Endothelial cell of umbilical vein (primary cell): ENCODE measurements at regions not wholly inside any gene's neighbourhood (a gene's known extent, or its start where the extent isn't known, plus 50 kb on each side); places are given as distances from the start of the nearest gene placed in this dataset.

ENCODE experiments used
- BruUV-seq: library from RNA; stranded (reverse); fragments of 400-500 nt; replicated peaks from 2 replicates; lab custom pipeline; 2021; lab: Mats Ljungman, UMichigan
- CTCF ChIA-PET: fragments of 300-600, 350-600 bp; sonication (Branson Sonifier 250); formaldehyde crosslinking; loops from one replicate; lab custom pipeline; 2021; ENCODE audit warnings: antibody characterized with exemption, inconsistent platforms; lab: Charles Lee
- POLR2A ChIA-PET: fragments of 300-600, 350-600 bp; sonication (Branson Sonifier 250); formaldehyde crosslinking; loops from one replicate; lab custom pipeline; 2021; ENCODE audit warnings: antibody characterized with exemption, inconsistent platforms; lab: Charles Lee
- DNase-seq: peaks from one replicate; pipeline ENCODE4 v3.0.0-alpha.2; 2011; ENCODE audit warnings: low read depth, low spot score
- FAIRE-seq: peaks from 2 replicates; lab custom pipeline; 2011; peaks lifted over from hg19 to GRCh38; lab: Jason Lieb, UNC
- H2AFZ ChIP-seq: 2 replicates; pipeline ENCODE4 v1.6.0; 2012; ENCODE audit warnings: low read depth, low read length, control low read depth, inconsistent platforms
- H3K27ac ChIP-seq: 2 replicates; pipeline ENCODE4 v1.5.1; 2011; ENCODE audit warnings: low read depth, mild to moderate bottlenecking, control low read depth, low read length, moderate library complexity; ENCODE audit not compliant: insufficient read depth
- H3K27me3 ChIP-seq, 2 experiments: 2 replicates each; pipeline versions ENCODE4 v1.6.0 to v1.6.1; 2011; ENCODE audit warnings: low read length in 2 of 2, mixed read lengths in 1 of 2; ENCODE audit not compliant: control insufficient read depth in 2 of 2, insufficient read depth in 2 of 2
- H3K36me3 ChIP-seq, 2 experiments: 2 replicates in 1 of 2; 3 replicates in 1 of 2; pipeline ENCODE4 v1.5.1; 2011; ENCODE audit warnings: low read length in 2 of 2, mild to moderate bottlenecking in 1 of 2, moderate library complexity in 1 of 2; ENCODE audit not compliant: control insufficient read depth in 2 of 2, insufficient read depth in 2 of 2; ENCODE audit errors: extremely low read depth in 1 of 2
- H3K4me1 ChIP-seq: 3 replicates; pipeline ENCODE4 v1.5.1; 2011; ENCODE audit warnings: mild to moderate bottlenecking, low read length; ENCODE audit not compliant: control insufficient read depth, insufficient read depth; ENCODE audit errors: extremely low read depth
- H3K4me2 ChIP-seq: 2 replicates; pipeline ENCODE4 v1.6.1; 2011; ENCODE audit warnings: low read length, control low read depth, mixed read lengths; ENCODE audit not compliant: insufficient read depth
- H3K4me3 ChIP-seq, 3 experiments: fragments of 200-600 bp in 1 of 3; sonication (generic), shearing (Covaris generic) in 1 of 3; replicated peaks in 1 of 3; 2 replicates each; pipeline ENCODE4 v1.5.1; 2011 to 2016; ENCODE audit warnings: control low read depth in 3 of 3, low read length in 3 of 3, mild to moderate bottlenecking in 2 of 3, inconsistent platforms in 1 of 3, low read depth in 1 of 3, moderate library complexity in 1 of 3; ENCODE audit not compliant: insufficient read depth in 1 of 3
- H3K79me2 ChIP-seq: 2 replicates; pipeline ENCODE4 v1.6.0; 2012; ENCODE audit warnings: low read length, inconsistent platforms; ENCODE audit not compliant: control insufficient read depth, insufficient read depth
- H3K9ac ChIP-seq: replicated peaks from 2 replicates; pipeline ENCODE3; 2011; ENCODE audit warnings: low read length, control low read depth; ENCODE audit not compliant: insufficient read depth; ENCODE audit errors: extremely low read depth
- H3K9me1 ChIP-seq: replicated peaks from 3 replicates; pipeline ENCODE4 v1.6.0; 2011; ENCODE audit warnings: mild to moderate bottlenecking, low read length; ENCODE audit not compliant: control insufficient read depth, insufficient read depth; ENCODE audit errors: extremely low read depth
- H3K9me3 ChIP-seq: replicated peaks from 2 replicates; pipeline ENCODE4 v1.5.1; 2012; ENCODE audit warnings: low read length, inconsistent platforms; ENCODE audit not compliant: control insufficient read depth, insufficient read depth
- H4K20me1 ChIP-seq: replicated peaks from 2 replicates; pipeline ENCODE3; 2011; ENCODE audit warnings: mild to moderate bottlenecking, low read length; ENCODE audit not compliant: control insufficient read depth, insufficient read depth; ENCODE audit errors: extremely low read depth
- EZH2 ChIP-seq: IDR thresholded peaks from 2 replicates; pipeline ENCODE4 v1.6.1; 2012; ENCODE audit warnings: borderline replicate concordance, low read depth, mild to moderate bottlenecking, moderate library complexity, low read length, inconsistent platforms; ENCODE audit not compliant: severe bottlenecking
- FOS ChIP-seq: IDR thresholded peaks from 2 replicates; pipeline ENCODE4 v1.6.1; 2011; ENCODE audit warnings: mild to moderate bottlenecking, low read length, moderate library complexity, borderline replicate concordance; ENCODE audit not compliant: insufficient read depth
- GATA2 ChIP-seq: IDR thresholded peaks from 2 replicates; pipeline ENCODE4 v1.7.0; 2011; ENCODE audit warnings: low read depth, mild to moderate bottlenecking, moderate library complexity, mixed read lengths, low read length; ENCODE audit not compliant: insufficient read length, insufficient read depth
- JUN ChIP-seq: IDR thresholded peaks from 2 replicates; pipeline ENCODE4 v1.6.1; 2011; ENCODE audit warnings: borderline replicate concordance, low read depth; ENCODE audit not compliant: insufficient read length, insufficient read depth
- MAX ChIP-seq: IDR thresholded peaks from 2 replicates; pipeline ENCODE4 v1.6.1; 2011; ENCODE audit not compliant: insufficient read depth, insufficient read length
- MYC ChIP-seq: IDR thresholded peaks from one replicate; pipeline ENCODE4 v1.6.1; 2011; ENCODE audit warnings: mild to moderate bottlenecking, low read depth, low read length
- POLR2A ChIP-seq: IDR thresholded peaks from 2 replicates; pipeline ENCODE4 v1.6.1; 2012; ENCODE audit warnings: low read depth, mild to moderate bottlenecking, control low read depth, low read length
- POLR2AphosphoS5 ChIP-seq: IDR thresholded peaks from 2 replicates; pipeline ENCODE4 v1.6.1; 2012; ENCODE audit warnings: low read depth, mild to moderate bottlenecking, control low read depth, low read length, moderate library complexity; ENCODE audit not compliant: insufficient read depth
- dilution Hi-C: fragments of 300-500 bp; cut with MboI; formaldehyde crosslinking; loops from one replicate; pipeline ENCODE4 v1.15.0; 2019; ENCODE audit warnings: low sequenced_read_pairs; ENCODE audit not compliant: extremely low pct_ligation_motif_present
- intact Hi-C: fragments of 100-400 bp; cut with micrococcal nuclease; formaldehyde crosslinking; loops from one replicate; pipeline ENCODE4 v1.10.0; 2022
- TF ChIP-seq, protein P1 (sequence below), 2 donors: IDR thresholded peaks; 1 replicate in 1 of 2; 2 replicates in 1 of 2; pipeline ENCODE4 v1.5.1; 2011; ENCODE audit warnings: low read length in 2 of 2, mild to moderate bottlenecking in 2 of 2, moderate library complexity in 2 of 2, control low read depth in 1 of 2, inconsistent platforms in 1 of 2, low read depth in 1 of 2; ENCODE audit not compliant: insufficient read depth in 1 of 2; ENCODE audit errors: extremely low read depth in 1 of 2

- no peaks in the 10 kb centered on the region for H3K79me2 ChIP-seq
- DNase-seq: no peak
- H3K9me3 ChIP-seq: no peaks in the 10 kb centered on the region
- intact Hi-C loops (no loop called here), dilution Hi-C loops (no loop called here)
- no peaks in the 10 kb centered on the region for H3K36me3 ChIP-seq
- no peak overlapping the region for H2AFZ ChIP-seq
- peaks cover 5 to 11% of the 10 kb centered on the region in 2 experiments for H3K27me3 ChIP-seq
- ChIA-PET POLR2A (no interaction called here), CTCF (interaction anchor here (1.9 kb wide), 1 partner anchor 8 kb away, joined by 5 read pairs; no protein-coding TSS in a partner anchor)
- no peak overlapping the region for H3K4me3 ChIP-seq
- FAIRE-seq: no peak
- no peaks in the 10 kb centered on the region for H3K4me1 ChIP-seq
- H4K20me1 ChIP-seq: no peaks in the 10 kb centered on the region
- H3K27ac ChIP-seq: no peak overlapping the region
- TF ChIP-seq MYC (no peak), POLR2AphosphoS5 (no peak), GATA2 (no peak), MAX (no peak), POLR2A (no peak), EZH2 (no peak), FOS (no peak), JUN (no peak)
- TF ChIP-seq, protein P1, sequence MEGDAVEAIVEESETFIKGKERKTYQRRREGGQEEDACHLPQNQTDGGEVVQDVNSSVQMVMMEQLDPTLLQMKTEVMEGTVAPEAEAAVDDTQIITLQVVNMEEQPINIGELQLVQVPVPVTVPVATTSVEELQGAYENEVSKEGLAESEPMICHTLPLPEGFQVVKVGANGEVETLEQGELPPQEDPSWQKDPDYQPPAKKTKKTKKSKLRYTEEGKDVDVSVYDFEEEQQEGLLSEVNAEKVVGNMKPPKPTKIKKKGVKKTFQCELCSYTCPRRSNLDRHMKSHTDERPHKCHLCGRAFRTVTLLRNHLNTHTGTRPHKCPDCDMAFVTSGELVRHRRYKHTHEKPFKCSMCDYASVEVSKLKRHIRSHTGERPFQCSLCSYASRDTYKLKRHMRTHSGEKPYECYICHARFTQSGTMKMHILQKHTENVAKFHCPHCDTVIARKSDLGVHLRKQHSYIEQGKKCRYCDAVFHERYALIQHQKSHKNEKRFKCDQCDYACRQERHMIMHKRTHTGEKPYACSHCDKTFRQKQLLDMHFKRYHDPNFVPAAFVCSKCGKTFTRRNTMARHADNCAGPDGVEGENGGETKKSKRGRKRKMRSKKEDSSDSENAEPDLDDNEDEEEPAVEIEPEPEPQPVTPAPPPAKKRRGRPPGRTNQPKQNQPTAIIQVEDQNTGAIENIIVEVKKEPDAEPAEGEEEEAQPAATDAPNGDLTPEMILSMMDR (IDR thresholded peaks at IDR 0.05; ENCODE audit: extremely low read depth in 1 of 2, insufficient read depth in 1 of 2, low read depth in 1 of 2, low read length in 2 of 2): no peak
- no TSS peak for BruUV-seq
- no peaks in the 10 kb centered on the region for H3K9me1 ChIP-seq
- H3K4me2 ChIP-seq: no peak overlapping the region
- no peak overlapping the region for H3K9ac ChIP-seq
These were observed 145.6 kb upstream of the FRY start for GRCh38 chr13:31885994-31886393.
